ENCODE measurements at regions not wholly inside any gene's neighbourhood (a gene's known extent, or its start where the extent isn't known, plus 50 kb on each side); places are given as distances from the start of the nearest gene placed in this dataset.

DNA sequence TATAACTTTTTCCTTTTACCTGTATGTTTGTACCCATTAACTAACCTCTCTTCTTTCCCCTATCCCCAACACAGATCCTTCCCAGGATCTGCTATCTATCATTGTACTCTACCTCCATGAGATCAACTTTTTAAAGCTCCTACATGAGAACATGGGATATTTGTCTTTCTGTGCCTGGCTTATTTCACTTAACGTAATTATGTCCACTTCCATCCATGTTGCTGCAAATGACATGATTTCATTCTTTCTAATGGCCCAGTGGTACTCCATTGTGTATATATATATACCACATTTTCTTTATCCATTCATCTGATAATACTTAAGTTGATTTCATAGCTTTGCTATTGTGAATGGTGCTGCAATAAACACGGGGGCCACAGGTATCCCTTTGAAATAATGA lies 135.9 kb upstream of the THUMPD2 start:
- in situ Hi-C loops (cut with MboI; ENCODE audit: low pct_unique_long_range_greater_than_20kb, low sequenced_read_pairs, unreplicated experiment), result loop anchor here (10.0 to 25.0 kb wide), 2 partner anchors 640 to 1872 kb away; no protein-coding TSS in a partner anchor
- TF ChIP-seq, protein P1, sequence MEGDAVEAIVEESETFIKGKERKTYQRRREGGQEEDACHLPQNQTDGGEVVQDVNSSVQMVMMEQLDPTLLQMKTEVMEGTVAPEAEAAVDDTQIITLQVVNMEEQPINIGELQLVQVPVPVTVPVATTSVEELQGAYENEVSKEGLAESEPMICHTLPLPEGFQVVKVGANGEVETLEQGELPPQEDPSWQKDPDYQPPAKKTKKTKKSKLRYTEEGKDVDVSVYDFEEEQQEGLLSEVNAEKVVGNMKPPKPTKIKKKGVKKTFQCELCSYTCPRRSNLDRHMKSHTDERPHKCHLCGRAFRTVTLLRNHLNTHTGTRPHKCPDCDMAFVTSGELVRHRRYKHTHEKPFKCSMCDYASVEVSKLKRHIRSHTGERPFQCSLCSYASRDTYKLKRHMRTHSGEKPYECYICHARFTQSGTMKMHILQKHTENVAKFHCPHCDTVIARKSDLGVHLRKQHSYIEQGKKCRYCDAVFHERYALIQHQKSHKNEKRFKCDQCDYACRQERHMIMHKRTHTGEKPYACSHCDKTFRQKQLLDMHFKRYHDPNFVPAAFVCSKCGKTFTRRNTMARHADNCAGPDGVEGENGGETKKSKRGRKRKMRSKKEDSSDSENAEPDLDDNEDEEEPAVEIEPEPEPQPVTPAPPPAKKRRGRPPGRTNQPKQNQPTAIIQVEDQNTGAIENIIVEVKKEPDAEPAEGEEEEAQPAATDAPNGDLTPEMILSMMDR (IDR thresholded peaks at IDR 0.05; ENCODE audit: extremely low read depth, insufficient read depth, missing control alignments), result no peak
- no peak for DNase-seq (ENCODE audit: low spot score)

DNA sequence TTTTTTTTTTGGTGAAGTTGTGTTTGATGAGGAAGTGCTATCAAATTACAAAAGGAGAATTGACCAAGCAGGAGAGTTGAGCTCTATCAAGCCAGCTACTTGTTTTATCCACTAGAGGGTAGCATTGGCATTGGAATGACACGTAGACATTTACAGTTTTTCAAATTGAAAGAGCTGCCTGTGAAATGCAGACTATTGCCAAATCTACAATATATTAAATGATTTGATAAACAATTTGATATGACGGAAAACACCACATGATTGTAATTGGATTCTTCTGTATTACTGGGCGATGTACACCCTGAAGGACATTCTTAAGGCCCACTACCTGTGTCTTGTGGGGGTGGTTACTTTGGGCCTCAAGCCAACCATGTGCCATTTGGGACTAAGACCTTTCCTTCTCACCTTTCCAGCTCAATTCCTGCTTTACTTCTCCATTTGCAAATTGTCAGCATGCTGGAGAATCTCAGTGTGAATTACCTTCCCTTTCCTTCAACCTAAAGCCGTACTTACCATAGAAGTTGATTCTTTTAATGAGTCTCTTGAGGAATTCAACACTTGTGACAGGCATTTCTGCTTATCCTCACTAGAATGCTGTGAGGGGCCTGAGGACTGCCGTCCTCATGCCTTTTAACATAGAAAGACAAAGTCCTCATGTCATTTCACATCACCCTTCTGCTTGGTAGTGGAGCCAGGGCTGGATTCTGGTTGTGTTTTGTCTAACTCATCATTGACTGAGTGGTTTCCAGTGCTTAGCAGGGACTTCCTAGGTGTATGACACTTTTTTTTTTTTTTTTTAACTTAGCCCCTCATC lies 134.8 kb upstream of the THUMPD2 start:
- TF ChIP-seq, protein P1 (IDR thresholded peaks at IDR 0.05; ENCODE audit: extremely low read depth, insufficient read depth, missing control alignments), result peak; percentile 87
- peak; percentile 46 for DNase-seq (ENCODE audit: low spot score)
- in situ Hi-C loops (cut with MboI; ENCODE audit: low pct_unique_long_range_greater_than_20kb, low sequenced_read_pairs, unreplicated experiment), result loop anchor here (10.0 to 25.0 kb wide), 2 partner anchors 641 to 1873 kb away; no protein-coding TSS in a partner anchor

DNA sequence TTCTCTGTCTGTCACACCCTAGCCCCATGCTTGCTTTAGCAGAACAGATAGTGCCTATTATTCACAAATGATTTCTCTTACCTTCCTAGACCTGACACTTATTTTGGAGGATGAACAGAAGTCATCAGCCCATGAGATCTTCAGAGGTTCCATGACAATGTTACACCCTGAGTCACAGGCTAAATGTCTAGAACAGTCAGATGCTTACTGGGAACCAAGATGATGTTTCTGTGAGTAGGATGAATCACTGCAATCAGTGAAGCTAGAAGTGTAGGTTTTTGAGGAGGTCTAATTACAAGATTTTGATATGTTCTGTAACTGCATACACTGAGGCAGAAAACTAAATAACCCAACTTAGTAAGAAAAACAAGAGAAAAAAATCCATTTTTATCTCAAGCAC lies 123.0 kb upstream of the THUMPD2 start:
- in situ Hi-C loops (cut with MboI; ENCODE audit: low pct_unique_long_range_greater_than_20kb, low sequenced_read_pairs, unreplicated experiment), result loop anchor here (25.0 kb wide), 1 partner anchor 1885 kb away; no protein-coding TSS in a partner anchor
- DNase-seq (ENCODE audit: low spot score), result no peak
- TF ChIP-seq, protein P1 (IDR thresholded peaks at IDR 0.05; ENCODE audit: extremely low read depth, insufficient read depth, missing control alignments), result no peak

DNA sequence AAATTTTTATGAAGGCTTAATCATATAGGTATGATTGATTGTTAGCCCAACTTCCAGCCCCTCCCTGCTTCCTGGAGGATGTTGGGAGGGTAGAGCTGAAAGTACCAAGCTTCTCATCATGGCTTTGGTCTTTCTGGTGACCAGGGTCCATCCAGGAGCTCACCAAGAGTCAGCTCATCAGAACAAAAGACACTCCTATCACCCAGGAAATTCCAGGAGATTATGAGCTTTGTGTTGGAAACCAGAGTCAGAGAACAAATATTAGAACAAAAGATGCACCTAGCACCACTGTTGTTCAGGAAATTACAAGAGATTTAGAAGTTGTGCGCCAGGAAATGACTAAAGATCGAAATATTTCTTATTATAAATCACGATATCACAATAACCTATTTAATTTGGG lies 119.9 kb upstream of the THUMPD2 start:
- in situ Hi-C loops (cut with MboI; ENCODE audit: low pct_unique_long_range_greater_than_20kb, low sequenced_read_pairs, unreplicated experiment), result no loop called here
- no peak for DNase-seq (ENCODE audit: low spot score)
- TF ChIP-seq, protein P1 (IDR thresholded peaks at IDR 0.05; ENCODE audit: extremely low read depth, insufficient read depth, missing control alignments), result no peak

DNA sequence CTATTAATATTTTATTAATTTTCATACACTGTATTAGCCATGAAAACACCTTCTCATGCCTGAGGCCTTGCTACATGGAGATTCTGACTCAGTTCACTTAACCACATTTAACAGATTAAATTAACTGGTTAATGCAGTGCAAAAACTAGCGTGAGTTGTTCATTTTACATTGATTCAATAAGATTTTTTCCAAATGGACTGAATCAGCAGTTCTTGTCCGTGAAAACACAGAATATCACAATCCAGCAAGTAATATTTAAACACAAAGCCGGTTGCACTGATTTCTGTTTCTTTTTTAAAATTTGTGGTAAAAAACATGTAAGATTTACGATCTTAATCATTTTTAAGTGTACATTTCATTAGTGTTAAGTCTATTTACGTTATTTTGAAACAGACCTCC lies 118.2 kb upstream of the THUMPD2 start:
- in situ Hi-C loops (cut with MboI; ENCODE audit: low pct_unique_long_range_greater_than_20kb, low sequenced_read_pairs, unreplicated experiment), result no loop called here
- DNase-seq (ENCODE audit: low spot score), result no peak
- TF ChIP-seq, protein P1 (IDR thresholded peaks at IDR 0.05; ENCODE audit: extremely low read depth, insufficient read depth, missing control alignments), result no peak

DNA sequence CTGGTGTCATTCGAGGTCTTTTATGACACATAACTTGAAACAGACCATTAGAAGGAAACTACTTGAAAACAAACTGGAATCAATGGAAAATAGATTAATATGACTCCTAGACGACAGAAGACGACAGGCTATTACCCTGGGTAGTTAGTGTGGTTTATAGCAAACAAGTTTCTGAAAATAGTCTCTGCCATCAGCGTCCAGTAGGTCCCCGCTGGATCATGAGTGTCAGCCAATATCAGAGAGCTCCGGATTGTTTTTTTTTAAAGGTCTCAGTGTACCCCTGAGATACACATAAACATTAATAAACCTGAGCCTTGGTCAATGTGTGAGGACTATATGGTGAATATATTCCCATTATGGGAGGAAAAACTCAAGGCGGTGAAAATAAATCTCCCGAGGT lies 115.0 kb upstream of the THUMPD2 start:
- DNase-seq (ENCODE audit: low spot score), result no peak
- in situ Hi-C loops (cut with MboI; ENCODE audit: low pct_unique_long_range_greater_than_20kb, low sequenced_read_pairs, unreplicated experiment), result no loop called here
- TF ChIP-seq, protein P1 (IDR thresholded peaks at IDR 0.05; ENCODE audit: extremely low read depth, insufficient read depth, missing control alignments), result no peak
